SK-N-SH (cell line): ENCODE measurements at regions not wholly inside any gene's neighbourhood (a gene's known extent, or its start where the extent isn't known, plus 50 kb on each side); places are given as distances from the start of the nearest gene placed in this dataset.

Experiments
- CTCF ChIA-PET: fragments of 300-600, 350-600 bp; formaldehyde crosslinking; extraction: SDS; loops from one replicate; lab custom pipeline; 2021; lab: Yijun Ruan, JAX
- POLR2A ChIA-PET: fragments of 350-600 bp; sonication (Branson Sonifier 250); formaldehyde crosslinking; extraction: SDS; loops from one replicate; lab custom pipeline; 2020; ENCODE audit warnings: antibody characterized with exemption, inconsistent platforms; lab: Yijun Ruan, JAX
- DNase-seq: peaks from one replicate; pipeline ENCODE4 v3.0.0; 2012
- H2AFZ ChIP-seq: fragments of 200-600 bp; sonication (generic); 2 replicates; pipeline ENCODE4 v1.8.1; 2016; ENCODE audit warnings: antibody characterized with exemption, mild to moderate bottlenecking, low read depth
- H3F3A ChIP-seq: fragments of 200-600 bp; sonication (generic); replicated peaks from 2 replicates; pipeline ENCODE3; 2016; ENCODE audit warnings: antibody characterized with exemption, mild to moderate bottlenecking; ENCODE audit not compliant: insufficient read depth
- H3K27ac ChIP-seq, 2 experiments: fragments of 200-500 bp in 1 of 2; fragments of 200-600 bp in 1 of 2; sonication (Bioruptor generic) in 1 of 2; sonication (generic), shearing (Covaris generic) in 1 of 2; 2 replicates each; pipeline versions ENCODE4 v1.5.1 to v1.6.1; 2014 to 2016; ENCODE audit warnings: low read depth in 2 of 2, inconsistent platforms in 1 of 2, low read length in 1 of 2, mild to moderate bottlenecking in 1 of 2, mixed read lengths in 1 of 2
- H3K27me3 ChIP-seq: fragments of 200-600 bp; sonication (generic), shearing (Covaris generic); 2 replicates; pipeline ENCODE4 v1.6.1; 2016; ENCODE audit warnings: mixed run types; ENCODE audit not compliant: insufficient read depth
- H3K36me3 ChIP-seq, 2 experiments: fragments of 200-500 bp in 1 of 2; fragments of 200-600 bp in 1 of 2; sonication (Bioruptor generic) in 1 of 2; sonication (generic) in 1 of 2; replicated peaks in 1 of 2; 2 replicates each; pipeline versions ENCODE3 to v1.5.1; 2014 to 2016; ENCODE audit warnings: low read length in 1 of 2, mild to moderate bottlenecking in 1 of 2; ENCODE audit not compliant: insufficient read depth in 2 of 2, control insufficient read depth in 1 of 2
- H3K4me1 ChIP-seq, 2 experiments: fragments of 200-500 bp in 1 of 2; fragments of 200-600 bp in 1 of 2; sonication (Bioruptor generic) in 1 of 2; sonication (generic), shearing (Covaris generic) in 1 of 2; 2 replicates each; pipeline versions ENCODE4 v1.5.1 to v1.6.1; 2014 to 2016; ENCODE audit warnings: low read depth in 1 of 2, low read length in 1 of 2, mixed run types in 1 of 2; ENCODE audit not compliant: insufficient read depth in 2 of 2, control insufficient read depth in 1 of 2
- H3K4me2 ChIP-seq: fragments of 200-600 bp; sonication (generic), shearing (Covaris generic); 2 replicates; pipeline ENCODE4 v1.6.1; 2017; ENCODE audit warnings: mixed run types
- H3K4me3 ChIP-seq, 2 experiments: fragments of 200-500 bp in 1 of 2; fragments of 200-600 bp in 1 of 2; sonication (Bioruptor generic) in 1 of 2; sonication (generic), shearing (Covaris generic) in 1 of 2; 2 replicates each; pipeline versions ENCODE4 v1.5.1 to v1.8.1; 2014 to 2016; ENCODE audit warnings: low read depth in 2 of 2, inconsistent platforms in 1 of 2, low read length in 1 of 2, mild to moderate bottlenecking in 1 of 2, mixed read lengths in 1 of 2, moderate library complexity in 1 of 2
- H3K79me2 ChIP-seq: fragments of 200-600 bp; sonication (generic); 2 replicates; pipeline ENCODE4 v1.8.1; 2017; ENCODE audit warnings: mild to moderate bottlenecking; ENCODE audit not compliant: insufficient read depth
- H3K9ac ChIP-seq: fragments of 200-600 bp; sonication (generic); 2 replicates; pipeline ENCODE4 v1.6.1; 2017; ENCODE audit warnings: mixed run types
- H3K9me2 ChIP-seq: fragments of 200-600 bp; sonication (generic); 2 replicates; pipeline ENCODE4 v1.6.1; 2017; ENCODE audit warnings: mixed run types
- H3K9me3 ChIP-seq: fragments of 200-600 bp; sonication (generic); 2 replicates; pipeline ENCODE4 v1.6.1; 2017; ENCODE audit warnings: mixed run types, mild to moderate bottlenecking, moderate library complexity
- H4K20me1 ChIP-seq: fragments of 200-600 bp; sonication (generic); 2 replicates; pipeline ENCODE4 v1.6.1; 2017; ENCODE audit warnings: mild to moderate bottlenecking, mixed run types; ENCODE audit not compliant: insufficient read depth
- CHD2 ChIP-seq: fragments of 150-350 bp; IDR thresholded peaks from 2 replicates; pipeline ENCODE4 v1.6.1; 2018; ENCODE audit warnings: low read length; ENCODE audit not compliant: partially characterized antibody
- FOXJ3 ChIP-seq: sonication (generic); formaldehyde crosslinking; IDR thresholded peaks from 2 replicates; pipeline ENCODE4 v1.5.1; 2020; ENCODE audit warnings: mild to moderate bottlenecking, missing genetic modification reagents
- FOXM1 ChIP-seq: IDR thresholded peaks from 2 replicates; pipeline ENCODE4 v1.4.0; 2012; ENCODE audit warnings: low read depth, mild to moderate bottlenecking
- GABPA ChIP-seq: IDR thresholded peaks from 2 replicates; pipeline ENCODE4 v1.4.0; 2012; ENCODE audit warnings: low read depth, mild to moderate bottlenecking
- GATA2 ChIP-seq: sonication (generic); formaldehyde crosslinking; IDR thresholded peaks from 2 replicates; pipeline ENCODE4 v1.5.0; 2020; ENCODE audit warnings: mild to moderate bottlenecking, missing genetic modification reagents
- IRF3 ChIP-seq: fragments of 150-350 bp; IDR thresholded peaks from 2 replicates; pipeline ENCODE4 v1.6.1; 2016; ENCODE audit warnings: mild to moderate bottlenecking, low read depth, low read length
- MAX ChIP-seq: IDR thresholded peaks from 2 replicates; pipeline ENCODE4 v1.4.0; 2012; ENCODE audit warnings: low read depth
- MEF2A ChIP-seq: IDR thresholded peaks from 2 replicates; pipeline ENCODE4 v1.4.0; 2012; ENCODE audit warnings: low read depth, borderline replicate concordance
- MXI1 ChIP-seq: IDR thresholded peaks from 2 replicates; pipeline ENCODE4 v1.6.1; 2012; ENCODE audit warnings: mild to moderate bottlenecking, low read depth, low read length, improper control_type of control experiment
- RCOR1 ChIP-seq: fragments of 150-350 bp; IDR thresholded peaks from 2 replicates; pipeline ENCODE4 v1.6.1; 2017; ENCODE audit warnings: antibody characterized with exemption, low read length
- RFX5 ChIP-seq: IDR thresholded peaks from 2 replicates; pipeline ENCODE4 v1.6.1; 2012; ENCODE audit warnings: mild to moderate bottlenecking, improper control_type of control experiment, low read length
- RXRA ChIP-seq: IDR thresholded peaks from 2 replicates; pipeline ENCODE4 v1.4.0; 2012; ENCODE audit warnings: low read depth, mild to moderate bottlenecking, borderline replicate concordance
- SIN3A ChIP-seq: IDR thresholded peaks from 2 replicates; pipeline ENCODE4 v1.6.1; 2012; ENCODE audit warnings: low read depth, mild to moderate bottlenecking, low read length, moderate library complexity, borderline replicate concordance
- TAF1 ChIP-seq: IDR thresholded peaks from 2 replicates; pipeline ENCODE4 v1.6.1; 2012; ENCODE audit warnings: low read depth, mild to moderate bottlenecking, low read length, moderate library complexity, borderline replicate concordance
- USF2 ChIP-seq: fragments of 150-350 bp; IDR thresholded peaks from 2 replicates; pipeline ENCODE4 v1.6.1; 2017; ENCODE audit warnings: antibody characterized with exemption, low read length, low read depth, borderline replicate concordance
- WGBS: methylation state at CpG from one replicate; pipeline ENCODE4 v1.1.6; 2017; ENCODE audit warnings: low lambda C conversion rate; 5-methylcytosine and 5-hydroxymethylcytosine counted together
- TF ChIP-seq, protein P1 (sequence below): IDR thresholded peaks from 2 replicates; pipeline ENCODE4 v1.4.0; 2012; ENCODE audit warnings: low read depth, borderline replicate concordance
- TF ChIP-seq, protein P2 (sequence below): fragments of 200-600 bp; sonication (generic); IDR thresholded peaks from 2 replicates; pipeline ENCODE4 v1.6.1; 2017; ENCODE audit warnings: antibody characterized with exemption, mild to moderate bottlenecking, moderate library complexity

GRCh38 chr1:218643281-218643680 lies 298.1 kb downstream of the TGFB2 start:
- H3K9ac ChIP-seq = no peak overlapping the region
- DNase-seq = no peak
- H3K36me3 ChIP-seq = no peaks in the 10 kb centered on the region
- H3K4me3 ChIP-seq = no peak overlapping the region
- H3K27ac ChIP-seq = no peak overlapping the region
- no peaks in the 10 kb centered on the region; the same call in 1 of the 2 replicates for H3K9me3 ChIP-seq
- no peaks in the 10 kb centered on the region for H3K9me2 ChIP-seq
- ChIA-PET CTCF (no interaction called here), POLR2A (no interaction called here)
- H3F3A ChIP-seq = no peaks in the 10 kb centered on the region
- H4K20me1 ChIP-seq = no peaks in the 10 kb centered on the region
- no peaks in the 10 kb centered on the region for H3K79me2 ChIP-seq
- WGBS = 97% methylated on average over 4 of the region's 4 CpGs
- H3K4me2 ChIP-seq = no peak overlapping the region
- no peak overlapping the region for H2AFZ ChIP-seq
- no peaks in the 10 kb centered on the region for H3K4me1 ChIP-seq
- H3K27me3 ChIP-seq = no peaks in the 10 kb centered on the region
- TF ChIP-seq RXRA (no peak), TAF1 (no peak), IRF3 (no peak), RFX5 (no peak), SIN3A (no peak), FOXM1 (no peak), RCOR1 (no peak), CHD2 (no peak), GATA2 (no peak), MXI1 (no peak), USF2 (no peak), FOXJ3 (no peak), MEF2A (no peak), MAX (no peak), GABPA (no peak)
- TF ChIP-seq, protein P1, sequence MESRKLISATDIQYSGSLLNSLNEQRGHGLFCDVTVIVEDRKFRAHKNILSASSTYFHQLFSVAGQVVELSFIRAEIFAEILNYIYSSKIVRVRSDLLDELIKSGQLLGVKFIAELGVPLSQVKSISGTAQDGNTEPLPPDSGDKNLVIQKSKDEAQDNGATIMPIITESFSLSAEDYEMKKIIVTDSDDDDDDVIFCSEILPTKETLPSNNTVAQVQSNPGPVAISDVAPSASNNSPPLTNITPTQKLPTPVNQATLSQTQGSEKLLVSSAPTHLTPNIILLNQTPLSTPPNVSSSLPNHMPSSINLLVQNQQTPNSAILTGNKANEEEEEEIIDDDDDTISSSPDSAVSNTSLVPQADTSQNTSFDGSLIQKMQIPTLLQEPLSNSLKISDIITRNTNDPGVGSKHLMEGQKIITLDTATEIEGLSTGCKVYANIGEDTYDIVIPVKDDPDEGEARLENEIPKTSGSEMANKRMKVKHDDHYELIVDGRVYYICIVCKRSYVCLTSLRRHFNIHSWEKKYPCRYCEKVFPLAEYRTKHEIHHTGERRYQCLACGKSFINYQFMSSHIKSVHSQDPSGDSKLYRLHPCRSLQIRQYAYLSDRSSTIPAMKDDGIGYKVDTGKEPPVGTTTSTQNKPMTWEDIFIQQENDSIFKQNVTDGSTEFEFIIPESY = no peak
- TF ChIP-seq, protein P2, sequence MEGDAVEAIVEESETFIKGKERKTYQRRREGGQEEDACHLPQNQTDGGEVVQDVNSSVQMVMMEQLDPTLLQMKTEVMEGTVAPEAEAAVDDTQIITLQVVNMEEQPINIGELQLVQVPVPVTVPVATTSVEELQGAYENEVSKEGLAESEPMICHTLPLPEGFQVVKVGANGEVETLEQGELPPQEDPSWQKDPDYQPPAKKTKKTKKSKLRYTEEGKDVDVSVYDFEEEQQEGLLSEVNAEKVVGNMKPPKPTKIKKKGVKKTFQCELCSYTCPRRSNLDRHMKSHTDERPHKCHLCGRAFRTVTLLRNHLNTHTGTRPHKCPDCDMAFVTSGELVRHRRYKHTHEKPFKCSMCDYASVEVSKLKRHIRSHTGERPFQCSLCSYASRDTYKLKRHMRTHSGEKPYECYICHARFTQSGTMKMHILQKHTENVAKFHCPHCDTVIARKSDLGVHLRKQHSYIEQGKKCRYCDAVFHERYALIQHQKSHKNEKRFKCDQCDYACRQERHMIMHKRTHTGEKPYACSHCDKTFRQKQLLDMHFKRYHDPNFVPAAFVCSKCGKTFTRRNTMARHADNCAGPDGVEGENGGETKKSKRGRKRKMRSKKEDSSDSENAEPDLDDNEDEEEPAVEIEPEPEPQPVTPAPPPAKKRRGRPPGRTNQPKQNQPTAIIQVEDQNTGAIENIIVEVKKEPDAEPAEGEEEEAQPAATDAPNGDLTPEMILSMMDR = no peak
- TF ChIP-seq, all 33 proteins: peak for 0
